K562 (cell line): ENCODE measurements at regions not wholly inside any gene's neighbourhood (a gene's known extent, or its start where the extent isn't known, plus 50 kb on each side); places are given as distances from the start of the nearest gene placed in this dataset.

Experiments
- ATAC-seq: fragments of 200-7000 bp; cut with Tn5 transposase; 3 replicates; pipeline ENCODE4 v1.9.1; 2020; ENCODE audit warnings: moderate library complexity
- BruUV-seq: library from RNA; stranded (reverse); fragments of 400-500 nt; replicated peaks from 2 replicates; lab custom pipeline; 2021; lab: Mats Ljungman, UMichigan
- CTCF ChIA-PET: fragments of 300-600 bp; formaldehyde crosslinking; extraction: SDS; loops from one replicate; lab custom pipeline; 2021; ENCODE audit warnings: low intra/inter-chr PET ratio; lab: Yijun Ruan, JAX
- POLR2A ChIA-PET: fragments of 300-600, 350-650 bp; sonication (Branson Sonifier 250); formaldehyde crosslinking; extraction: SDS; loops from one replicate; lab custom pipeline; 2021; ENCODE audit warnings: antibody characterized with exemption, inconsistent platforms; lab: Yijun Ruan, JAX
- DNase-seq, 4 experiments: peaks; one replicate each; pipeline versions ENCODE4 v3.0.0 to v3.0.0-alpha.2; 2011 to 2018; ENCODE audit warnings: low spot score in 3 of 4, mixed read lengths in 3 of 4; ENCODE audit errors: extremely low read depth in 1 of 4
- FAIRE-seq: peaks from 2 replicates; lab custom pipeline; 2011; peaks lifted over from hg19 to GRCh38; lab: Jason Lieb, UNC
- H2AFZ ChIP-seq: 2 replicates; pipeline ENCODE4 v1.6.0; 2011; ENCODE audit warnings: low read depth, low read length, control low read depth, inconsistent platforms
- H3K27ac ChIP-seq: fragments of 200-600 bp; 3 replicates; pipeline ENCODE4 v1.8.0; 2011; ENCODE audit warnings: low read depth, mild to moderate bottlenecking, control low read depth, inconsistent platforms, low read length, moderate library complexity, mixed read lengths; ENCODE audit errors: extremely low read depth
- H3K27me3 ChIP-seq, 2 experiments: fragments of 300-600 bp in 1 of 2; 2 replicates in 1 of 2; 3 replicates in 1 of 2; pipeline versions ENCODE4 v1.6.0 to v1.8.0; 2011; ENCODE audit warnings: inconsistent platforms in 2 of 2, low read length in 2 of 2, mild to moderate bottlenecking in 1 of 2, mixed read lengths in 1 of 2, moderate library complexity in 1 of 2; ENCODE audit not compliant: control insufficient read depth in 2 of 2, insufficient read depth in 2 of 2
- H3K36me3 ChIP-seq: fragments of 300-600 bp; 3 replicates; pipeline ENCODE4 v1.8.0; 2011; ENCODE audit warnings: mild to moderate bottlenecking, low read length, inconsistent platforms; ENCODE audit not compliant: control insufficient read depth, insufficient read depth
- H3K4me1 ChIP-seq, 2 experiments: fragments of 200-600 bp in 1 of 2; replicated peaks in 1 of 2; 2 replicates in 1 of 2; 3 replicates in 1 of 2; pipeline versions ENCODE4 v1.5.1 to v1.8.0; 2011; ENCODE audit warnings: inconsistent platforms in 2 of 2, low read length in 2 of 2, mild to moderate bottlenecking in 1 of 2, mixed read lengths in 1 of 2, moderate library complexity in 1 of 2; ENCODE audit not compliant: control insufficient read depth in 2 of 2, insufficient read depth in 2 of 2
- H3K4me2 ChIP-seq: 2 replicates; pipeline ENCODE4 v1.6.1; 2011; ENCODE audit warnings: low read length, control low read depth, inconsistent platforms, mixed read lengths; ENCODE audit not compliant: insufficient read depth
- H3K4me3 ChIP-seq: fragments of 200-600 bp; sonication (generic), shearing (Covaris generic); 2 replicates; pipeline ENCODE4 v1.5.1; 2016; ENCODE audit warnings: control low read depth, inconsistent platforms
- H3K79me2 ChIP-seq: fragments of 200-600 bp; 3 replicates; pipeline ENCODE4 v1.8.0; 2011; ENCODE audit warnings: low read length, inconsistent platforms; ENCODE audit not compliant: control insufficient read depth, insufficient read depth
- H3K9ac ChIP-seq, 2 experiments: 2 replicates each; pipeline versions ENCODE4 v1.6.0 to v1.6.1; 2011; ENCODE audit warnings: low read depth in 2 of 2, low read length in 2 of 2, control low read depth in 1 of 2, inconsistent platforms in 1 of 2, mild to moderate bottlenecking in 1 of 2, mixed read lengths in 1 of 2; ENCODE audit not compliant: insufficient read depth in 1 of 2
- H3K9me1 ChIP-seq: one replicate; pipeline ENCODE4 v1.6.0; 2011; ENCODE audit warnings: inconsistent platforms, mild to moderate bottlenecking, low read length, moderate library complexity; ENCODE audit not compliant: control insufficient read depth, insufficient read depth
- H3K9me3 ChIP-seq: replicated peaks from 2 replicates; pipeline ENCODE4 v1.5.1; 2011; ENCODE audit warnings: low read depth, low read length, inconsistent platforms; ENCODE audit not compliant: control insufficient read depth, insufficient read depth
- H4K20me1 ChIP-seq: replicated peaks from 2 replicates; pipeline ENCODE4 v1.6.1; 2011; ENCODE audit warnings: low read length, inconsistent platforms, mixed read lengths; ENCODE audit not compliant: control insufficient read depth, insufficient read depth
- CTBP1 ChIP-seq: fragments of 450-650 bp; IDR thresholded peaks from 2 replicates; pipeline ENCODE4 v1.6.1; 2016; ENCODE audit warnings: borderline replicate concordance
- KDM1A ChIP-seq, 2 experiments: fragments of 450-650 bp; IDR thresholded peaks; 2 replicates each; pipeline ENCODE4 v1.6.1; 2016; ENCODE audit warnings: mild to moderate bottlenecking in 2 of 2
- KDM5B ChIP-seq: fragments of 200-600 bp; sonication (generic); IDR thresholded peaks from 2 replicates; pipeline ENCODE4 v1.6.1; 2012; ENCODE audit warnings: low read depth, mild to moderate bottlenecking, moderate library complexity, low read length, control low read depth, inconsistent platforms; ENCODE audit not compliant: insufficient replicate concordance
- MTA3 ChIP-seq: fragments of 450-650 bp; formaldehyde crosslinking; IDR thresholded peaks from 2 replicates; pipeline ENCODE4 v1.6.1; 2017; ENCODE audit warnings: mild to moderate bottlenecking, borderline replicate concordance
- NEUROD1 ChIP-seq: fragments of 150-350 bp; IDR thresholded peaks from 2 replicates; pipeline ENCODE4 v1.6.1; 2014; ENCODE audit warnings: borderline replicate concordance, low read length, low read depth; ENCODE audit not compliant: partially characterized antibody
- POLR3G ChIP-seq: IDR thresholded peaks from 2 replicates; pipeline ENCODE4 v1.6.1; 2011; ENCODE audit not compliant: insufficient read length, insufficient replicate concordance; ENCODE audit errors: extremely low read depth
- RB1 ChIP-seq: fragments of 450-650 bp; IDR thresholded peaks from 2 replicates; pipeline ENCODE4 v1.6.1; 2017; ENCODE audit warnings: low read depth, mild to moderate bottlenecking
- SRSF7 ChIP-seq: fragments of 200-400 bp; formaldehyde crosslinking; optimal IDR thresholded peaks from 2 replicates; pipeline ENCODE3; 2017; ENCODE audit warnings: mild to moderate bottlenecking, low read depth, low read length
- WHSC1 ChIP-seq: IDR thresholded peaks from one replicate; pipeline ENCODE4 v1.6.1; 2012; ENCODE audit warnings: low read length, control low read depth, inconsistent platforms
- ZNF217 ChIP-seq: sonication (generic); formaldehyde crosslinking; IDR thresholded peaks from 2 replicates; pipeline ENCODE4 v1.8.0; 2022; ENCODE audit warnings: mild to moderate bottlenecking, missing genetic modification reagents
- ZNF224 ChIP-seq: sonication (generic); formaldehyde crosslinking; IDR thresholded peaks from 2 replicates; pipeline ENCODE4 v1.8.0; 2022; ENCODE audit warnings: mild to moderate bottlenecking, missing genetic modification reagents
- WGBS: fragments of 100-300 bp; shearing (Covaris generic); methylation state at CpG from one replicate; pipeline ENCODE4 v1.1.6; 2016; ENCODE audit warnings: low coverage, mixed read lengths; ENCODE audit not compliant: insufficient coverage; ENCODE audit errors: missing lambda C conversion rate; 5-methylcytosine and 5-hydroxymethylcytosine counted together
- in situ Hi-C: fragments of 300-500 bp; cut with MboI; formaldehyde crosslinking; loops from 4 replicates; pipeline ENCODE4 v1.15.0; 2018; ENCODE audit warnings: inconsistent platforms, mixed read lengths
- intact Hi-C: fragments of 100-400 bp; cut with micrococcal nuclease; formaldehyde crosslinking; loops from 2 replicates; pipeline ENCODE4 v1.14.2; 2022
- TF ChIP-seq, protein P1 (sequence below): fragments of 250-450 bp; sonication (Bioruptor Pico); IDR thresholded peaks from 2 replicates; pipeline ENCODE4 v1.5.0; 2021
- TF ChIP-seq, protein P2 (sequence below): fragments of 450-650 bp; conservative IDR thresholded peaks from 2 replicates; pipeline ENCODE4 v1.6.1; 2016; ENCODE audit warnings: missing genetic modification characterization, low read depth, mild to moderate bottlenecking, control low read depth, missing compliant biosample characterization
- TF ChIP-seq, protein P3 (sequence below): fragments of 450-650 bp; IDR thresholded peaks from 2 replicates; pipeline ENCODE4 v1.7.0; 2016; ENCODE audit warnings: borderline replicate concordance

DNA sequence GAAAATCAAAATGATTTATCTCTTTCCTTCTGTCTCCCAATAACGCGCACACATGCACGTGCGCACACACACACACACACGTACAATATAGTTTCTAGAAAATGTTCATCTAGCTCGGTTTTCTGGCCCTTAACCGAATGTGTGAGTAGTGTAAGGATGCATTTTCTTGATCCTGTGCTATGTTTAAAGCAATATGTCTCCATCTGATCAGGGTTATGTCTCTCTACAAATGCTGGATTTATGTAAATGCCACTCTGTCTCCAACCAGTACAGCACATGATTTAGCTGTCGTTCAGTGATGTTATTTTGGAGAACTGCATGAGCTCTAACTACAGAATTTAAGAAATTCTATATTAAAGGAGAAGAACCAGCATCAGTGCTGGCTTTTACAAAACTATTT lies 198.0 kb downstream of the TJP1 start (continued):
- no peak for TF ChIP-seq WHSC1

DNA sequence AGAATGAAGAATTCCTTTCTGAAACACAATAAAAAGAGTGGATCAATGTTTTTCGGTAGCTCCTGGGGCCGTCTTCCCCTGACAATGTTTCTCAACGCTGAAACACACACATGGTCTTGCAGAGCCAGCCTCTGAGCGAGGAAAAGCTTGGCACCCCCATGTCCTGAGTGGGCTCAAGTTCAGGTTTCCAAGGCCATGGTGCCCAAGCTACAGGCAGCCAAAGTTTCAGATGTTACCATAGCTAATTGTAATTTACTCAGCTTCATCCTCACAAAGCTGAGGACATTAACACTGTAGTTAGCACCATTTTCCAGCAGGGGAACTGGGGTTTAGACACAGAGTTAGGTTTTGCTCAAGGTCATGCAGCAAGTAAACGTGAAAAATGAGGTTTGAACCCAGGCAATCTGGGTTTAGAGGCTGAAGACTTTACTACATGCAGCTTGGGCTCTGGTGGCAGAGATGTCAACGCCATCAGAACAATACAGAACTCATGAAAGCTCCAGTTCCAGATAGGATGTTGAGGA lies 199.1 kb downstream of the TJP1 start:
- no peak for ATAC-seq
- peaks cover 0 to 24% of the 10 kb centered on the region in 2 experiments; a peak in 1 of 5 replicates for H3K27me3 ChIP-seq
- TF ChIP-seq RB1: no peak
- no peak for TF ChIP-seq NEUROD1
- no peak for TF ChIP-seq ZNF224 (CRISPR knock-in tag)
- TF ChIP-seq, protein P1, sequence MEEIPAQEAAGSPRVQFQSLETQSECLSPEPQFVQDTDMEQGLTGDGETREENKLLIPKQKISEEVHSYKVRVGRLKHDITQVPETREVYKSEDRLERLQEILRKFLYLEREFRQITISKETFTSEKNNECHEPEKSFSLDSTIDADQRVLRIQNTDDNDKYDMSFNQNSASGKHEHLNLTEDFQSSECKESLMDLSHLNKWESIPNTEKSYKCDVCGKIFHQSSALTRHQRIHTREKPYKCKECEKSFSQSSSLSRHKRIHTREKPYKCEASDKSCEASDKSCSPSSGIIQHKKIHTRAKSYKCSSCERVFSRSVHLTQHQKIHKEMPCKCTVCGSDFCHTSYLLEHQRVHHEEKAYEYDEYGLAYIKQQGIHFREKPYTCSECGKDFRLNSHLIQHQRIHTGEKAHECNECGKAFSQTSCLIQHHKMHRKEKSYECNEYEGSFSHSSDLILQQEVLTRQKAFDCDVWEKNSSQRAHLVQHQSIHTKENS (CRISPR knock-in tag): no peak
- no peak for TF ChIP-seq POLR3G
- TF ChIP-seq, protein P2, sequence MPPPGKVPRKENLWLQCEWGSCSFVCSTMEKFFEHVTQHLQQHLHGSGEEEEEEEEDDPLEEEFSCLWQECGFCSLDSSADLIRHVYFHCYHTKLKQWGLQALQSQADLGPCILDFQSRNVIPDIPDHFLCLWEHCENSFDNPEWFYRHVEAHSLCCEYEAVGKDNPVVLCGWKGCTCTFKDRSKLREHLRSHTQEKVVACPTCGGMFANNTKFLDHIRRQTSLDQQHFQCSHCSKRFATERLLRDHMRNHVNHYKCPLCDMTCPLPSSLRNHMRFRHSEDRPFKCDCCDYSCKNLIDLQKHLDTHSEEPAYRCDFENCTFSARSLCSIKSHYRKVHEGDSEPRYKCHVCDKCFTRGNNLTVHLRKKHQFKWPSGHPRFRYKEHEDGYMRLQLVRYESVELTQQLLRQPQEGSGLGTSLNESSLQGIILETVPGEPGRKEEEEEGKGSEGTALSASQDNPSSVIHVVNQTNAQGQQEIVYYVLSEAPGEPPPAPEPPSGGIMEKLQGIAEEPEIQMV (tag): no peak
- TF ChIP-seq MTA3: no peak
- no peak for TF ChIP-seq KDM5B
- no peak for TF ChIP-seq KDM1A (IDR thresholded peaks at IDR 0.05)
- no peak for TF ChIP-seq CTBP1
- no peak for TF ChIP-seq ZNF217
- no peak for TF ChIP-seq SRSF7
- TF ChIP-seq, protein P3, sequence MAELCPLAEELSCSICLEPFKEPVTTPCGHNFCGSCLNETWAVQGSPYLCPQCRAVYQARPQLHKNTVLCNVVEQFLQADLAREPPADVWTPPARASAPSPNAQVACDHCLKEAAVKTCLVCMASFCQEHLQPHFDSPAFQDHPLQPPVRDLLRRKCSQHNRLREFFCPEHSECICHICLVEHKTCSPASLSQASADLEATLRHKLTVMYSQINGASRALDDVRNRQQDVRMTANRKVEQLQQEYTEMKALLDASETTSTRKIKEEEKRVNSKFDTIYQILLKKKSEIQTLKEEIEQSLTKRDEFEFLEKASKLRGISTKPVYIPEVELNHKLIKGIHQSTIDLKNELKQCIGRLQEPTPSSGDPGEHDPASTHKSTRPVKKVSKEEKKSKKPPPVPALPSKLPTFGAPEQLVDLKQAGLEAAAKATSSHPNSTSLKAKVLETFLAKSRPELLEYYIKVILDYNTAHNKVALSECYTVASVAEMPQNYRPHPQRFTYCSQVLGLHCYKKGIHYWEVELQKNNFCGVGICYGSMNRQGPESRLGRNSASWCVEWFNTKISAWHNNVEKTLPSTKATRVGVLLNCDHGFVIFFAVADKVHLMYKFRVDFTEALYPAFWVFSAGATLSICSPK: no peak
- H3K9me1 ChIP-seq: no peaks in the 10 kb centered on the region
- CTCF ChIA-PET: no interaction called here
- no peaks in the 10 kb centered on the region for H3K79me2 ChIP-seq
- H3K36me3 ChIP-seq: no peaks in the 10 kb centered on the region
- no peak overlapping the region for H3K9ac ChIP-seq
- intact Hi-C loops (no loop called here), in situ Hi-C loops (no loop called here)
- WGBS: 2% methylated on average over 6 of the region's 6 CpGs
- H4K20me1 ChIP-seq: no peaks in the 10 kb centered on the region
- no peak overlapping the region for H3K4me2 ChIP-seq
- H3K27ac ChIP-seq: no peak overlapping the region
- BruUV-seq: no TSS peak
- DNase-seq: no peak
- no peak overlapping the region for H3K4me3 ChIP-seq
- H3K9me3 ChIP-seq: no peaks in the 10 kb centered on the region
- POLR2A ChIA-PET: no interaction called here
- H3K4me1 ChIP-seq: no peaks in the 10 kb centered on the region
- FAIRE-seq: no peak
- H2AFZ ChIP-seq: no peak overlapping the region
